Peyer's patch (tissue), 4 donors: ENCODE measurements at regions not wholly inside any gene's neighbourhood (a gene's known extent, or its start where the extent isn't known, plus 50 kb on each side); places are given as distances from the start of the nearest gene placed in this dataset.

Source experiments
- DNase-seq, 3 donors: peaks; one replicate each; pipeline ENCODE4 v3.0.0-alpha.2; 2017 to 2019
- H3K27ac ChIP-seq, 4 donors: fragments of 200-600 bp; sonication (generic); one replicate each; pipeline ENCODE4 v1.5.1; 2016 to 2019
- H3K27me3 ChIP-seq, 2 donors: fragments of 200-600 bp; sonication (generic); one replicate each; pipeline ENCODE4 v1.5.1; 2019
- H3K36me3 ChIP-seq, 3 donors: fragments of 200-600 bp; sonication (generic); one replicate each; pipeline ENCODE4 v1.5.1; 2016 to 2019
- H3K4me1 ChIP-seq, 4 donors: fragments of 200-600 bp; sonication (generic); one replicate each; pipeline ENCODE4 v1.5.1; 2016 to 2019
- H3K4me3 ChIP-seq, 4 donors: fragments of 200-600 bp; sonication (generic); 1 replicate in 3 of 4; 2 replicates in 1 of 4; pipeline ENCODE4 v1.5.1; 2016 to 2019; ENCODE audit warnings: mild to moderate bottlenecking in 1 of 4
- H3K9me3 ChIP-seq, 4 donors: fragments of 200-600 bp; sonication (generic); one replicate each; pipeline ENCODE4 v1.5.1; 2016 to 2019; ENCODE audit warnings: mild to moderate bottlenecking in 1 of 4
- CTCF ChIP-seq, 6 experiments: fragments of 450-650 bp in 4 of 6; fragments of 200-600 bp in 2 of 6; sonication (generic) in 1 of 6; IDR thresholded peaks; one replicate each; pipeline ENCODE4 v1.5.1; 2017 to 2019; ENCODE audit warnings: antibody characterized with exemption in 6 of 6, mild to moderate bottlenecking in 3 of 6, moderate library complexity in 1 of 6
- POLR2A ChIP-seq, 2 donors: fragments of 450-650 bp; IDR thresholded peaks; one replicate each; pipeline ENCODE4 v1.5.1; 2017; ENCODE audit warnings: antibody characterized with exemption in 2 of 2, mild to moderate bottlenecking in 2 of 2, moderate library complexity in 2 of 2

GRCh38 chr2:191757208-191757607 is 79.3 kb downstream of the NABP1 start:
- Histone ChIP-seq H3K4me1 (no peaks in the 10 kb centered on the region), H3K4me3 (no peak overlapping the region), H3K27me3 (no peaks in the 10 kb centered on the region), H3K9me3 (no peaks in the 10 kb centered on the region), H3K36me3 (no peaks in the 10 kb centered on the region), H3K27ac (no peak overlapping the region)
- no peak for DNase-seq
- TF ChIP-seq POLR2A (IDR thresholded peaks at IDR 0.05) (no peak), CTCF (IDR thresholded peaks at IDR 0.05) (no peak)

- TF ChIP-seq POLR2A (IDR thresholded peaks at IDR 0.05), result no peak
- peak in 5 of 6 experiments; percentile 21 to 61 (median 59) for TF ChIP-seq CTCF (IDR thresholded peaks at IDR 0.05)
- Histone ChIP-seq H3K27ac (no peak overlapping the region), H3K4me1 (no peaks in the 10 kb centered on the region), H3K27me3 (no peaks in the 10 kb centered on the region), H3K36me3 (no peaks in the 10 kb centered on the region), H3K4me3 (no peak overlapping the region), H3K9me3 (no peaks in the 10 kb centered on the region)
- DNase-seq, result peak in 2 of 3 donors; percentile 38 to 82
These were observed 80.9 kb downstream of the NABP1 start for GRCh38 chr2:191758518-191759507.

- H3K9me3 ChIP-seq, result no peaks in the 10 kb centered on the region
These were observed 81.7 kb downstream of the NABP1 start for GRCh38 chr2:191759680-191760079.

GRCh38 chr2:191760655-191761262 is 82.8 kb downstream of the NABP1 start:
- Histone ChIP-seq H3K27ac (no peak overlapping the region), H3K4me1 (no peaks in the 10 kb centered on the region), H3K36me3 (no peaks in the 10 kb centered on the region), H3K27me3 (no peaks in the 10 kb centered on the region), H3K9me3 (no peaks in the 10 kb centered on the region), H3K4me3 (no peak overlapping the region)
- no peak for DNase-seq
- no peak for TF ChIP-seq POLR2A (IDR thresholded peaks at IDR 0.05)
- no peak for TF ChIP-seq CTCF (IDR thresholded peaks at IDR 0.05)

More at GRCh38 chr2:191759680-191760079, 81.7 kb downstream of the NABP1 start:
- Histone ChIP-seq H3K4me3 (no peak overlapping the region), H3K4me1 (no peaks in the 10 kb centered on the region), H3K36me3 (no peaks in the 10 kb centered on the region), H3K27me3 (no peaks in the 10 kb centered on the region), H3K27ac (no peak overlapping the region)
- DNase-seq, result no peak
- TF ChIP-seq POLR2A (IDR thresholded peaks at IDR 0.05), result no peak
- no peak for TF ChIP-seq CTCF (IDR thresholded peaks at IDR 0.05)

- Histone ChIP-seq H3K9me3 (no peaks in the 10 kb centered on the region), H3K4me3 (no peak overlapping the region), H3K27me3 (no peaks in the 10 kb centered on the region), H3K27ac (no peak overlapping the region), H3K36me3 (no peaks in the 10 kb centered on the region), H3K4me1 (no peaks in the 10 kb centered on the region)
- TF ChIP-seq POLR2A (IDR thresholded peaks at IDR 0.05), result no peak
- no peak for TF ChIP-seq CTCF (IDR thresholded peaks at IDR 0.05)
- no peak for DNase-seq
These were observed 73.8 kb downstream of the CAVIN2 start for GRCh38 chr2:191773136-191773535.
